OCI-LY7 (cell line): ENCODE measurements at regions not wholly inside any gene's neighbourhood (a gene's known extent, or its start where the extent isn't known, plus 50 kb on each side); places are given as distances from the start of the nearest gene placed in this dataset.

Experiments used
- BruUV-seq: library from RNA; stranded (reverse); fragments of 400-500 nt; replicated peaks from 2 replicates; lab custom pipeline; 2021; lab: Mats Ljungman, UMichigan
- CTCF ChIA-PET: fragments of 300-600 bp; sonication (Branson Sonifier 250); formaldehyde crosslinking; loops from one replicate; lab custom pipeline; 2022; ENCODE audit warnings: antibody characterized with exemption; ENCODE audit not compliant: unreplicated experiment; lab: Charles Lee
- POLR2A ChIA-PET: fragments of 300-600 bp; sonication (Branson Sonifier 250); formaldehyde crosslinking; loops from one replicate; lab custom pipeline; 2022; ENCODE audit warnings: antibody characterized with exemption; lab: Charles Lee
- DNase-seq: peaks from one replicate; pipeline ENCODE4 v3.0.0-alpha.2; 2015; ENCODE audit warnings: low spot score
- H2AFZ ChIP-seq: fragments of 200-600 bp; sonication (generic), shearing (Covaris generic); 2 replicates; pipeline ENCODE4 v1.6.1; 2014; ENCODE audit warnings: mild to moderate bottlenecking, antibody characterized with exemption, low read length, moderate library complexity
- H3K27ac ChIP-seq: fragments of 200-600 bp; sonication (generic); 2 replicates; pipeline ENCODE4 v1.5.1; 2014; ENCODE audit warnings: mixed run types, low read depth, mild to moderate bottlenecking, moderate library complexity, low read length, inconsistent platforms; ENCODE audit not compliant: poor library complexity, severe bottlenecking
- H3K36me3 ChIP-seq: fragments of 200-600 bp; sonication (generic); 2 replicates; pipeline ENCODE4 v1.6.1; 2014; ENCODE audit warnings: mild to moderate bottlenecking, antibody characterized with exemption, low read length, moderate library complexity, mixed read lengths; ENCODE audit not compliant: insufficient read depth
- H3K4me1 ChIP-seq: fragments of 200-600 bp; sonication (generic); 2 replicates; pipeline ENCODE4 v1.5.1; 2014; ENCODE audit warnings: mild to moderate bottlenecking, low read length; ENCODE audit not compliant: insufficient read depth, poor library complexity, severe bottlenecking
- H3K4me2 ChIP-seq: fragments of 200-600 bp; sonication (generic); 2 replicates; pipeline ENCODE4 v1.6.1; 2014; ENCODE audit warnings: mild to moderate bottlenecking, low read length
- H3K4me3 ChIP-seq: fragments of 200-600 bp; sonication (generic); 2 replicates; pipeline ENCODE4 v1.5.1; 2014; ENCODE audit warnings: mild to moderate bottlenecking, low read depth, low read length; ENCODE audit not compliant: poor library complexity, severe bottlenecking
- H3K79me2 ChIP-seq: fragments of 200-600 bp; sonication (generic); 2 replicates; pipeline ENCODE4 v1.6.1; 2016; ENCODE audit warnings: low read depth, mild to moderate bottlenecking, low read length, moderate library complexity, mixed read lengths; ENCODE audit not compliant: insufficient read depth
- H3K9me2 ChIP-seq: fragments of 200-600 bp; sonication (generic); 2 replicates; pipeline ENCODE4 v1.6.1; 2016; ENCODE audit warnings: mild to moderate bottlenecking, low read length, mixed read lengths; ENCODE audit not compliant: insufficient read depth
- H3K9me3 ChIP-seq: fragments of 200-600 bp; sonication (generic); 2 replicates; pipeline ENCODE4 v1.6.1; 2014; ENCODE audit warnings: mild to moderate bottlenecking, mixed run types, low read length, mixed read lengths
- H4K20me1 ChIP-seq: fragments of 200-600 bp; sonication (generic); 2 replicates; pipeline ENCODE4 v1.6.1; 2014; ENCODE audit warnings: mild to moderate bottlenecking, antibody characterized with exemption, low read length, moderate library complexity, mixed read lengths; ENCODE audit not compliant: insufficient read depth
- CTCF ChIP-seq: fragments of 200-600 bp; sonication (generic); conservative IDR thresholded peaks from 2 replicates; pipeline ENCODE4 v1.5.1; 2014; ENCODE audit warnings: mild to moderate bottlenecking, antibody characterized with exemption, low read length, moderate library complexity, mixed read lengths
- EZH2phosphoT487 ChIP-seq: fragments of 200-600 bp; sonication (generic); IDR thresholded peaks from 2 replicates; pipeline ENCODE4 v1.6.1; 2018; ENCODE audit warnings: low read depth, borderline replicate concordance, mild to moderate bottlenecking, mixed run types, antibody characterized with exemption, low read length, moderate library complexity, mixed read lengths
- intact Hi-C: fragments of 100-400 bp; cut with micrococcal nuclease; formaldehyde crosslinking; loops from one replicate; pipeline ENCODE4 v1.10.0; 2022; ENCODE audit not compliant: unreplicated experiment

DNA sequence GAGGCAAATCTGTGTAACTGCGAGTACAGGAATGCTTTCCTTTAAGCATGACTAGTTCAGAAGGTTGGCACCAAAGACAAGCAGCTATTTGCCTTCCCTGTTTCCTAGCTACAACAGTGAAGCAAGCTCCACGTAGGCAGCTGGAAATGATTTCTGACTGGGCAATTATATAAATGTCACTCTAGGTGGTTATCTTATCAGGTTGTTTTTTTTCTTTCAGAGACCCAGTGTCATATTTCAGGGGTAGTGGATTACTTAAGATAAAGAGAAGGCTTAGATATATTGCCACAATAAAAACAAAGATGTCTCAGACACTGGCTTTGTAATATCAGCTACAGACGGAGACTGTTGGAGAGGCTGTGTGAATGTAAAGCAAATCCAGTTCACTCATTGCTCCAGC is 748.9 kb upstream of the NXPH2 start:
- H3K4me1 ChIP-seq, result no peaks in the 10 kb centered on the region
- H3K36me3 ChIP-seq, result no peaks in the 10 kb centered on the region
- ChIA-PET CTCF (no interaction called here), POLR2A (interaction anchor here (0.6 kb wide), 1 partner anchor 18 kb away, joined by 4 read pairs; no protein-coding TSS in a partner anchor)
- H3K4me3 ChIP-seq, result no peak overlapping the region
- no TSS peak for BruUV-seq
- H3K79me2 ChIP-seq, result no peaks in the 10 kb centered on the region
- no peak for DNase-seq
- H2AFZ ChIP-seq, result no peak overlapping the region
- no peak for TF ChIP-seq CTCF
- no peak for TF ChIP-seq EZH2phosphoT487
- no peaks in the 10 kb centered on the region for H3K9me2 ChIP-seq
- intact Hi-C loops, result no loop called here
- H3K27ac ChIP-seq, result no peak overlapping the region
- no peak overlapping the region for H3K4me2 ChIP-seq
- H3K9me3 ChIP-seq, result no peaks in the 10 kb centered on the region
- no peaks in the 10 kb centered on the region for H4K20me1 ChIP-seq

DNA sequence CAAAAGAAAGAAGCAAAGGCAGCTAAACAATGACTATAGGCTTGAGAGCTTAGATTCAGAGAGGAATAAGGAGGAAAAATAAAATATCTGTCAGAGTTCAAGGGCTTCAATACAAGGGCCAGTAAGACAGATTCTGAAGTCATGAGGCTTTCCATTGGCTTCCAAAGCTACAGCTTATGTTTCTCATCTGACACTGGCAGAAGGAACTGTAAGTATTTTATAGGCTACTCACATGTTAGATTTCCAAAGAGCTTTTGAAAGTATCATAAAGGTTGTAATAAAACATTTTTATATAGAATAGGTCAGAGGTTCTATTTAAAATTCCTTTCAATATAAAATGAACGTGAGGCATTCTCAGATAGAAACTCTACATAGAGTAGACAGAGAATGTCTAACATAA is 746.6 kb upstream of the NXPH2 start:
- Histone ChIP-seq H3K36me3 (no peaks in the 10 kb centered on the region), H3K79me2 (no peaks in the 10 kb centered on the region), H3K4me1 (no peaks in the 10 kb centered on the region), H3K4me2 (no peak overlapping the region), H3K9me3 (no peaks in the 10 kb centered on the region), H3K9me2 (no peaks in the 10 kb centered on the region), H4K20me1 (no peaks in the 10 kb centered on the region), H2AFZ (no peak overlapping the region), H3K27ac (no peak overlapping the region), H3K4me3 (no peak overlapping the region)
- intact Hi-C loops, result no loop called here
- BruUV-seq, result no TSS peak
- CTCF ChIA-PET, result no interaction called here
- no peak for TF ChIP-seq CTCF
- no peak for TF ChIP-seq EZH2phosphoT487
- no peak for DNase-seq
- POLR2A ChIA-PET, result interaction anchor here (0.6 kb wide), 2 partner anchors 68 to 1267 kb away, joined by 3 read pairs; no protein-coding TSS in a partner anchor

DNA sequence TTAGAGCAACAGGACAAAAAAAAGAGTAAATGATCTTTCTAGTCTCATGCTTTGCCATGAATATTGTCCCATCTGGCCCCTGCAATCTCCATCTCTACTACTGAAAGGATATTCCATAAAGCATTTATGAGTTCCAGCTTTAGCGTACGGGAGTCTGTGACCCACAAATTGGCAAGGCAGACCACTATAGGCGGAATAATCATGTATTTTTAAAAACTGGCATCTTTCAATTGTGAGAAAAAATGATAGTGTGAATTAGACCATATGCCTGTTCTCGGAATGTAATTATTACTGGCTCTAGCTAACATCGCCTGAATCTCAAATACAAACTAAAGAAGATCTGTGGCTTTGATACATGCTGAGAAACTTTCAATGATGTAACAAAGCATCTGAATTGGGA is 738.1 kb upstream of the NXPH2 start:
- H3K27ac ChIP-seq, result no peak overlapping the region
- TF ChIP-seq CTCF (no peak), EZH2phosphoT487 (no peak)
- no peak overlapping the region for H3K4me2 ChIP-seq
- no peaks in the 10 kb centered on the region for H3K79me2 ChIP-seq
- no peaks in the 10 kb centered on the region for H3K36me3 ChIP-seq
- no peaks in the 10 kb centered on the region for H3K9me2 ChIP-seq
- BruUV-seq, result no TSS peak
- CTCF ChIA-PET, result no interaction called here
- no peak for DNase-seq
- H4K20me1 ChIP-seq, result no peaks in the 10 kb centered on the region
- no peaks in the 10 kb centered on the region for H3K9me3 ChIP-seq
- POLR2A ChIA-PET, result no interaction called here
- no peak overlapping the region for H3K4me3 ChIP-seq
- no peak overlapping the region for H2AFZ ChIP-seq
- intact Hi-C loops, result no loop called here
- no peaks in the 10 kb centered on the region for H3K4me1 ChIP-seq
